ENCODE measurements at regions not wholly inside any gene's neighbourhood (a gene's known extent, or its start where the extent isn't known, plus 50 kb on each side); places are given as distances from the start of the nearest gene placed in this dataset.

DNA sequence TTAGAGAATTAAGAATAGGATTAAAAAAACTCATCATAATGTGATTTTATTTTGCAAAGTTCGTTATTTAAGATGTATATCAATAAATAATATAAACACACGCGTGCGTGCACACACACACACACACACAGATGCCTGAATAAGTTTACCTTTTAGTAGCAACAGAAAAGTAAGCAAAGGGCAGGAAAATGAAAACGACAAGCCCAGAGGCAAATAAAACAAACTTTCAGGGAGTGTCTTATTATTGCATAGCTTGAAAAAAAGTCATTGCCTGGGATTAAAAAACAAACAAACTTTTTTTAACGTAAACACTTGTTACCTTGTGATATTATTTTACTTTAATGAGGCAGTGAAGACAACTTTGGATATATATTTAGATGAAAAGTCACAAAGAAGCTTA, 226.4 kb downstream of the BAMBI start:
- TF ChIP-seq EZH2 (IDR thresholded peaks at IDR 0.05; ENCODE audit: low read depth, unreplicated experiment) = no peak
- TF ChIP-seq, protein P1, sequence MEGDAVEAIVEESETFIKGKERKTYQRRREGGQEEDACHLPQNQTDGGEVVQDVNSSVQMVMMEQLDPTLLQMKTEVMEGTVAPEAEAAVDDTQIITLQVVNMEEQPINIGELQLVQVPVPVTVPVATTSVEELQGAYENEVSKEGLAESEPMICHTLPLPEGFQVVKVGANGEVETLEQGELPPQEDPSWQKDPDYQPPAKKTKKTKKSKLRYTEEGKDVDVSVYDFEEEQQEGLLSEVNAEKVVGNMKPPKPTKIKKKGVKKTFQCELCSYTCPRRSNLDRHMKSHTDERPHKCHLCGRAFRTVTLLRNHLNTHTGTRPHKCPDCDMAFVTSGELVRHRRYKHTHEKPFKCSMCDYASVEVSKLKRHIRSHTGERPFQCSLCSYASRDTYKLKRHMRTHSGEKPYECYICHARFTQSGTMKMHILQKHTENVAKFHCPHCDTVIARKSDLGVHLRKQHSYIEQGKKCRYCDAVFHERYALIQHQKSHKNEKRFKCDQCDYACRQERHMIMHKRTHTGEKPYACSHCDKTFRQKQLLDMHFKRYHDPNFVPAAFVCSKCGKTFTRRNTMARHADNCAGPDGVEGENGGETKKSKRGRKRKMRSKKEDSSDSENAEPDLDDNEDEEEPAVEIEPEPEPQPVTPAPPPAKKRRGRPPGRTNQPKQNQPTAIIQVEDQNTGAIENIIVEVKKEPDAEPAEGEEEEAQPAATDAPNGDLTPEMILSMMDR (conservative IDR thresholded peaks at IDR 0.05; ENCODE audit: low read depth in 2 of 2) = no peak
- TF ChIP-seq NANOG (IDR thresholded peaks at IDR 0.05; ENCODE audit: borderline replicate concordance) = no peak
- no peak for TF ChIP-seq EZH2phosphoT487 (IDR thresholded peaks at IDR 0.05; ENCODE audit: unreplicated experiment)
- no peak for TF ChIP-seq ZNF114 (CRISPR knock-in tag; IDR thresholded peaks at IDR 0.05)
- no peak for TF ChIP-seq POLR2AphosphoS5 (IDR thresholded peaks at IDR 0.05; ENCODE audit: low read depth)
- TF ChIP-seq JUNB (IDR thresholded peaks at IDR 0.05; ENCODE audit: unreplicated experiment) = no peak
- TF ChIP-seq, protein P2, sequence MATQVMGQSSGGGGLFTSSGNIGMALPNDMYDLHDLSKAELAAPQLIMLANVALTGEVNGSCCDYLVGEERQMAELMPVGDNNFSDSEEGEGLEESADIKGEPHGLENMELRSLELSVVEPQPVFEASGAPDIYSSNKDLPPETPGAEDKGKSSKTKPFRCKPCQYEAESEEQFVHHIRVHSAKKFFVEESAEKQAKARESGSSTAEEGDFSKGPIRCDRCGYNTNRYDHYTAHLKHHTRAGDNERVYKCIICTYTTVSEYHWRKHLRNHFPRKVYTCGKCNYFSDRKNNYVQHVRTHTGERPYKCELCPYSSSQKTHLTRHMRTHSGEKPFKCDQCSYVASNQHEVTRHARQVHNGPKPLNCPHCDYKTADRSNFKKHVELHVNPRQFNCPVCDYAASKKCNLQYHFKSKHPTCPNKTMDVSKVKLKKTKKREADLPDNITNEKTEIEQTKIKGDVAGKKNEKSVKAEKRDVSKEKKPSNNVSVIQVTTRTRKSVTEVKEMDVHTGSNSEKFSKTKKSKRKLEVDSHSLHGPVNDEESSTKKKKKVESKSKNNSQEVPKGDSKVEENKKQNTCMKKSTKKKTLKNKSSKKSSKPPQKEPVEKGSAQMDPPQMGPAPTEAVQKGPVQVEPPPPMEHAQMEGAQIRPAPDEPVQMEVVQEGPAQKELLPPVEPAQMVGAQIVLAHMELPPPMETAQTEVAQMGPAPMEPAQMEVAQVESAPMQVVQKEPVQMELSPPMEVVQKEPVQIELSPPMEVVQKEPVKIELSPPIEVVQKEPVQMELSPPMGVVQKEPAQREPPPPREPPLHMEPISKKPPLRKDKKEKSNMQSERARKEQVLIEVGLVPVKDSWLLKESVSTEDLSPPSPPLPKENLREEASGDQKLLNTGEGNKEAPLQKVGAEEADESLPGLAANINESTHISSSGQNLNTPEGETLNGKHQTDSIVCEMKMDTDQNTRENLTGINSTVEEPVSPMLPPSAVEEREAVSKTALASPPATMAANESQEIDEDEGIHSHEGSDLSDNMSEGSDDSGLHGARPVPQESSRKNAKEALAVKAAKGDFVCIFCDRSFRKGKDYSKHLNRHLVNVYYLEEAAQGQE (IDR thresholded peaks at IDR 0.05; ENCODE audit: unreplicated experiment) = no peak
- TF ChIP-seq, protein P3, sequence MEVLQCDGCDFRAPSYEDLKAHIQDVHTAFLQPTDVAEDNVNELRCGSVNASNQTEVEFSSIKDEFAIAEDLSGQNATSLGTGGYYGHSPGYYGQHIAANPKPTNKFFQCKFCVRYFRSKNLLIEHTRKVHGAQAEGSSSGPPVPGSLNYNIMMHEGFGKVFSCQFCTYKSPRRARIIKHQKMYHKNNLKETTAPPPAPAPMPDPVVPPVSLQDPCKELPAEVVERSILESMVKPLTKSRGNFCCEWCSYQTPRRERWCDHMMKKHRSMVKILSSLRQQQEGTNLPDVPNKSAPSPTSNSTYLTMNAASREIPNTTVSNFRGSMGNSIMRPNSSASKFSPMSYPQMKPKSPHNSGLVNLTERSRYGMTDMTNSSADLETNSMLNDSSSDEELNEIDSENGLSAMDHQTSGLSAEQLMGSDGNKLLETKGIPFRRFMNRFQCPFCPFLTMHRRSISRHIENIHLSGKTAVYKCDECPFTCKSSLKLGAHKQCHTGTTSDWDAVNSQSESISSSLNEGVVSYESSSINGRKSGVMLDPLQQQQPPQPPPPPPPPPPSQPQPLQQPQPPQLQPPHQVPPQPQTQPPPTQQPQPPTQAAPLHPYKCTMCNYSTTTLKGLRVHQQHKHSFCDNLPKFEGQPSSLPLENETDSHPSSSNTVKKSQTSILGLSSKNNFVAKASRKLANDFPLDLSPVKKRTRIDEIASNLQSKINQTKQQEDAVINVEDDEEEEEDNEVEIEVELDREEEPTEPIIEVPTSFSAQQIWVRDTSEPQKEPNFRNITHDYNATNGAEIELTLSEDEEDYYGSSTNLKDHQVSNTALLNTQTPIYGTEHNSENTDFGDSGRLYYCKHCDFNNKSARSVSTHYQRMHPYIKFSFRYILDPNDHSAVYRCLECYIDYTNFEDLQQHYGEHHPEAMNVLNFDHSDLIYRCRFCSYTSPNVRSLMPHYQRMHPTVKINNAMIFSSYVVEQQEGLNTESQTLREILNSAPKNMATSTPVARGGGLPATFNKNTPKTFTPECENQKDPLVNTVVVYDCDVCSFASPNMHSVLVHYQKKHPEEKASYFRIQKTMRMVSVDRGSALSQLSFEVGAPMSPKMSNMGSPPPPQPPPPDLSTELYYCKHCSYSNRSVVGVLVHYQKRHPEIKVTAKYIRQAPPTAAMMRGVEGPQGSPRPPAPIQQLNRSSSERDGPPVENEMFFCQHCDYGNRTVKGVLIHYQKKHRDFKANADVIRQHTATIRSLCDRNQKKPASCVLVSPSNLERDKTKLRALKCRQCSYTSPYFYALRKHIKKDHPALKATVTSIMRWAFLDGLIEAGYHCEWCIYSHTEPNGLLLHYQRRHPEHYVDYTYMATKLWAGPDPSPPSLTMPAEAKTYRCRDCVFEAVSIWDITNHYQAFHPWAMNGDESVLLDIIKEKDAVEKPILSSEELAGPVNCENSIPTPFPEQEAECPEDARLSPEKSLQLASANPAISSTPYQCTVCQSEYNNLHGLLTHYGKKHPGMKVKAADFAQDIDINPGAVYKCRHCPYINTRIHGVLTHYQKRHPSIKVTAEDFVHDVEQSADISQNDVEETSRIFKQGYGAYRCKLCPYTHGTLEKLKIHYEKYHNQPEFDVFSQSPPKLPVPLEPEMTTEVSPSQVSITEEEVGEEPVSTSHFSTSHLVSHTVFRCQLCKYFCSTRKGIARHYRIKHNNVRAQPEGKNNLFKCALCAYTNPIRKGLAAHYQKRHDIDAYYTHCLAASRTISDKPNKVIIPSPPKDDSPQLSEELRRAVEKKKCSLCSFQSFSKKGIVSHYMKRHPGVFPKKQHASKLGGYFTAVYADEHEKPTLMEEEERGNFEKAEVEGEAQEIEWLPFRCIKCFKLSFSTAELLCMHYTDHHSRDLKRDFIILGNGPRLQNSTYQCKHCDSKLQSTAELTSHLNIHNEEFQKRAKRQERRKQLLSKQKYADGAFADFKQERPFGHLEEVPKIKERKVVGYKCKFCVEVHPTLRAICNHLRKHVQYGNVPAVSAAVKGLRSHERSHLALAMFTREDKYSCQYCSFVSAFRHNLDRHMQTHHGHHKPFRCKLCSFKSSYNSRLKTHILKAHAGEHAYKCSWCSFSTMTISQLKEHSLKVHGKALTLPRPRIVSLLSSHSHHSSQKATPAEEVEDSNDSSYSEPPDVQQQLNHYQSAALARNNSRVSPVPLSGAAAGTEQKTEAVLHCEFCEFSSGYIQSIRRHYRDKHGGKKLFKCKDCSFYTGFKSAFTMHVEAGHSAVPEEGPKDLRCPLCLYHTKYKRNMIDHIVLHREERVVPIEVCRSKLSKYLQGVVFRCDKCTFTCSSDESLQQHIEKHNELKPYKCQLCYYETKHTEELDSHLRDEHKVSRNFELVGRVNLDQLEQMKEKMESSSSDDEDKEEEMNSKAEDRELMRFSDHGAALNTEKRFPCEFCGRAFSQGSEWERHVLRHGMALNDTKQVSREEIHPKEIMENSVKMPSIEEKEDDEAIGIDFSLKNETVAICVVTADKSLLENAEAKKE (CRISPR knock-in tag; IDR thresholded peaks at IDR 0.05) = no peak
- no peak for TF ChIP-seq CREB1 (CRISPR knock-in tag; IDR thresholded peaks at IDR 0.05; ENCODE audit: low read depth)
- no peak for TF ChIP-seq STAT1 (IDR thresholded peaks at IDR 0.05; ENCODE audit: unreplicated experiment)
- TF ChIP-seq, protein P4, sequence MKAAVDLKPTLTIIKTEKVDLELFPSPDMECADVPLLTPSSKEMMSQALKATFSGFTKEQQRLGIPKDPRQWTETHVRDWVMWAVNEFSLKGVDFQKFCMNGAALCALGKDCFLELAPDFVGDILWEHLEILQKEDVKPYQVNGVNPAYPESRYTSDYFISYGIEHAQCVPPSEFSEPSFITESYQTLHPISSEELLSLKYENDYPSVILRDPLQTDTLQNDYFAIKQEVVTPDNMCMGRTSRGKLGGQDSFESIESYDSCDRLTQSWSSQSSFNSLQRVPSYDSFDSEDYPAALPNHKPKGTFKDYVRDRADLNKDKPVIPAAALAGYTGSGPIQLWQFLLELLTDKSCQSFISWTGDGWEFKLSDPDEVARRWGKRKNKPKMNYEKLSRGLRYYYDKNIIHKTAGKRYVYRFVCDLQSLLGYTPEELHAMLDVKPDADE (IDR thresholded peaks at IDR 0.05) = no peak

All from GM23338 (cell line).